SK-N-MC (cell line): ENCODE measurements at regions not wholly inside any gene's neighbourhood (a gene's known extent, or its start where the extent isn't known, plus 50 kb on each side); places are given as distances from the start of the nearest gene placed in this dataset.

Experiments
- EZH2 ChIP-seq: fragments of 200-600 bp; sonication (generic); IDR thresholded peaks from one replicate; pipeline ENCODE4 v1.6.1; 2017; ENCODE audit warnings: antibody characterized with exemption
- POLR2AphosphoS5 ChIP-seq: IDR thresholded peaks from 2 replicates; pipeline ENCODE4 v1.6.1; 2012; ENCODE audit warnings: mild to moderate bottlenecking, low read depth, low read length, borderline replicate concordance

GRCh38 chr20:58005581-58006345 is 222.7 kb downstream of the ANKRD60 start:
- no peak for TF ChIP-seq POLR2AphosphoS5
- TF ChIP-seq EZH2, result no peak
